GM18873 (cell line): ENCODE measurements at regions not wholly inside any gene's neighbourhood (a gene's known extent, or its start where the extent isn't known, plus 50 kb on each side); places are given as distances from the start of the nearest gene placed in this dataset.
"Not testable (repeated sequence)": the region's sequence is repeated elsewhere in the genome, so short reads cannot be mapped to it uniquely, and the experiment has no call there.

Experiments
- ATAC-seq: cut with Tn5 transposase; IDR thresholded peaks from one replicate; pipeline ENCODE4 v1.9.1; 2021; ENCODE audit warnings: mild to moderate bottlenecking, moderate library complexity, moderate number of reproducible peaks; ENCODE audit not compliant: unreplicated experiment, low FRiP score

GRCh38 chr6:92671462-92671861 is 747.9 kb downstream of the EPHA7 start:
- ATAC-seq = not testable (repeated sequence)

GRCh38 chr6:92667843-92668242 is 751.5 kb downstream of the EPHA7 start:
- no peak for ATAC-seq

- no peak for ATAC-seq
These were observed 770.8 kb downstream of the EPHA7 start for GRCh38 chr6:92648364-92649086.

GRCh38 chr6:92647630-92648029 is 771.7 kb downstream of the EPHA7 start:
- ATAC-seq = no peak

- not testable (repeated sequence) for ATAC-seq
These were observed 775.1 kb downstream of the EPHA7 start for GRCh38 chr6:92644104-92644791.

GRCh38 chr6:92635553-92636153 is 783.7 kb downstream of the EPHA7 start:
- ATAC-seq = no peak

GRCh38 chr6:92634561-92634960 is 784.8 kb downstream of the EPHA7 start:
- ATAC-seq = no peak

GRCh38 chr6:92623431-92623830 is 795.9 kb downstream of the EPHA7 start:
- no peak for ATAC-seq

GRCh38 chr6:92617721-92618120 is 801.6 kb downstream of the EPHA7 start:
- no peak for ATAC-seq

- ATAC-seq = no peak
These were observed 810.6 kb downstream of the EPHA7 start for GRCh38 chr6:92608751-92609150.

GRCh38 chr6:92593201-92593600 is 826.2 kb downstream of the EPHA7 start:
- no peak for ATAC-seq

- ATAC-seq = no peak
These were observed 829.4 kb downstream of the EPHA7 start for GRCh38 chr6:92589996-92590395.

GRCh38 chr6:92588148-92588547 is 831.2 kb downstream of the EPHA7 start:
- no peak for ATAC-seq

GRCh38 chr6:92587525-92587924 is 831.8 kb downstream of the EPHA7 start:
- no peak for ATAC-seq

- ATAC-seq = no peak
These were observed 833.0 kb downstream of the EPHA7 start for GRCh38 chr6:92586236-92586977.

- ATAC-seq = no peak
These were observed 837.1 kb downstream of the EPHA7 start for GRCh38 chr6:92582211-92582610.

- no peak for ATAC-seq
These were observed 842.2 kb downstream of the EPHA7 start for GRCh38 chr6:92577077-92577719.

- ATAC-seq = no peak
These were observed 850.8 kb downstream of the EPHA7 start for GRCh38 chr6:92568541-92568940.

GRCh38 chr6:92566632-92567031 is 852.7 kb downstream of the EPHA7 start:
- no peak for ATAC-seq

GRCh38 chr6:92564376-92564775 is 855.0 kb downstream of the EPHA7 start:
- ATAC-seq = no peak
